B cell (primary cell): ENCODE measurements at regions not wholly inside any gene's neighbourhood (a gene's known extent, or its start where the extent isn't known, plus 50 kb on each side); places are given as distances from the start of the nearest gene placed in this dataset.

Experiments
- ATAC-seq: fragments of 200-7000 bp; cut with Tn5 transposase; one replicate; pipeline ENCODE4 v1.10.0; 2021; ENCODE audit warnings: low read depth, mild to moderate bottlenecking, moderate number of reproducible peaks, moderate library complexity
- CTCF ChIA-PET: fragments of 350-600 bp; sonication (Branson Sonifier 250); formaldehyde crosslinking; loops from one replicate; lab custom pipeline; 2021; ENCODE audit warnings: antibody characterized with exemption, inconsistent platforms; lab: Charles Lee
- POLR2A ChIA-PET: fragments of 350-600 bp; sonication (Branson Sonifier 250); formaldehyde crosslinking; loops from one replicate; lab custom pipeline; 2021; ENCODE audit warnings: antibody characterized with exemption; lab: Charles Lee
- DNase-seq: peaks from one replicate; pipeline ENCODE4 v3.0.0; 2013
- H2AFZ ChIP-seq: 2 replicates; pipeline ENCODE4 v1.6.1; 2012; ENCODE audit warnings: mild to moderate bottlenecking, low read depth, low read length; ENCODE audit not compliant: insufficient read depth, poor library complexity, severe bottlenecking
- H3K27ac ChIP-seq, 2 donors: 1 replicate in 1 of 2; 2 replicates in 1 of 2; pipeline ENCODE4 v1.5.1; 2012 to 2013; ENCODE audit warnings: low read length in 2 of 2, mild to moderate bottlenecking in 2 of 2, moderate library complexity in 1 of 2
- H3K27me3 ChIP-seq, 4 experiments: fragments of 200-600 bp in 1 of 4; sonication (generic) in 1 of 4; replicated peaks in 1 of 4; 1 replicate in 2 of 4; 2 replicates in 2 of 4; pipeline versions ENCODE4 v1.6.1 to v1.7.0; 2013 to 2016; ENCODE audit warnings: low read length in 3 of 4, mild to moderate bottlenecking in 2 of 4, mixed read lengths in 1 of 4, moderate library complexity in 1 of 4; ENCODE audit not compliant: insufficient read depth in 4 of 4, control insufficient read depth in 3 of 4; ENCODE audit errors: control extremely low read depth in 1 of 4
- H3K36me3 ChIP-seq, 2 experiments: replicated peaks in 1 of 2; 1 replicate in 1 of 2; 2 replicates in 1 of 2; pipeline versions ENCODE4 v1.6.1 to v1.7.1; 2013; ENCODE audit warnings: low read length in 1 of 2; ENCODE audit not compliant: insufficient read depth in 2 of 2, control insufficient read depth in 1 of 2; ENCODE audit errors: control extremely low read depth in 1 of 2, extremely low read depth in 1 of 2
- H3K4me1 ChIP-seq, 2 donors: fragments of 200-600 bp in 1 of 2; sonication (generic) in 1 of 2; 1 replicate in 1 of 2; 2 replicates in 1 of 2; pipeline versions ENCODE4 v1.5.1 to v1.6.1; 2013 to 2017; ENCODE audit warnings: low read length in 2 of 2; ENCODE audit not compliant: control insufficient read depth in 2 of 2, insufficient read depth in 2 of 2
- H3K4me2 ChIP-seq: replicated peaks from 2 replicates; pipeline ENCODE3; 2012; ENCODE audit warnings: mild to moderate bottlenecking, low read depth, low read length; ENCODE audit not compliant: poor library complexity, severe bottlenecking
- H3K4me3 ChIP-seq, 5 experiments: fragments of 200-600 bp in 1 of 5; sonication (generic) in 1 of 5; 1 replicate in 3 of 5; 2 replicates in 2 of 5; pipeline versions ENCODE4 v1.5.1 to v1.7.0; 2011 to 2016; ENCODE audit warnings: low read length in 4 of 5, mild to moderate bottlenecking in 4 of 5, low read depth in 2 of 5, control low read depth in 1 of 5, moderate library complexity in 1 of 5; ENCODE audit not compliant: insufficient read depth in 1 of 5; ENCODE audit errors: control extremely low read depth in 1 of 5, extremely low read depth in 1 of 5
- H3K79me2 ChIP-seq: fragments of 200-600 bp; sonication (generic); one replicate; pipeline ENCODE4 v1.6.0; 2016; ENCODE audit warnings: low read length; ENCODE audit not compliant: control insufficient read depth, insufficient read depth
- H3K9ac ChIP-seq: fragments of 200-600 bp; sonication (generic); 2 replicates; pipeline ENCODE4 v1.6.1; 2017; ENCODE audit warnings: mild to moderate bottlenecking, low read length, moderate library complexity
- H3K9me3 ChIP-seq, 3 donors: one replicate each; pipeline versions ENCODE4 v1.6.1 to v1.7.1; 2013; ENCODE audit warnings: low read length in 2 of 3; ENCODE audit not compliant: control insufficient read depth in 2 of 3, insufficient read depth in 1 of 3; ENCODE audit errors: control extremely low read depth in 1 of 3
- H4K20me1 ChIP-seq: 2 replicates; pipeline ENCODE4 v1.6.0; 2012; ENCODE audit warnings: mild to moderate bottlenecking, low read length; ENCODE audit not compliant: insufficient read depth, control insufficient read depth, poor library complexity, severe bottlenecking
- H3K27ac Mint-ChIP-seq: one replicate; pipeline ENCODE4 v1.8.0; 2021; ENCODE audit warnings: mixed read lengths
- H3K27me3 Mint-ChIP-seq: one replicate; pipeline ENCODE4 v1.8.0; 2021; ENCODE audit warnings: mixed read lengths
- H3K4me1 Mint-ChIP-seq: one replicate; pipeline ENCODE4 v1.8.0; 2021; ENCODE audit warnings: mixed read lengths
- H3K4me3 Mint-ChIP-seq: one replicate; pipeline ENCODE4 v1.8.0; 2021; ENCODE audit warnings: mixed read lengths
- H3K9me3 Mint-ChIP-seq: one replicate; pipeline ENCODE4 v1.8.0; 2022; ENCODE audit warnings: mixed read lengths; ENCODE audit not compliant: insufficient read depth
- EZH2 ChIP-seq: IDR thresholded peaks from 2 replicates; pipeline ENCODE4 v1.6.1; 2012; ENCODE audit warnings: borderline replicate concordance, low read depth, mild to moderate bottlenecking, moderate library complexity, low read length; ENCODE audit not compliant: insufficient read depth, poor library complexity, severe bottlenecking
- WGBS: methylation state at CpG from one replicate; pipeline ENCODE4 v1.1.5; 2013; ENCODE audit warnings: missing lambda C conversion rate; ENCODE audit not compliant: insufficient coverage; 5-methylcytosine and 5-hydroxymethylcytosine counted together
- intact Hi-C: fragments of 100-400 bp; cut with micrococcal nuclease; formaldehyde crosslinking; loops from one replicate; pipeline ENCODE4 v1.10.0; 2022
- TF ChIP-seq, protein P1 (sequence below): fragments of 200-600 bp; IDR thresholded peaks from one replicate; pipeline ENCODE4 v1.8.0; 2022; ENCODE audit warnings: antibody characterized with exemption, mild to moderate bottlenecking

DNA sequence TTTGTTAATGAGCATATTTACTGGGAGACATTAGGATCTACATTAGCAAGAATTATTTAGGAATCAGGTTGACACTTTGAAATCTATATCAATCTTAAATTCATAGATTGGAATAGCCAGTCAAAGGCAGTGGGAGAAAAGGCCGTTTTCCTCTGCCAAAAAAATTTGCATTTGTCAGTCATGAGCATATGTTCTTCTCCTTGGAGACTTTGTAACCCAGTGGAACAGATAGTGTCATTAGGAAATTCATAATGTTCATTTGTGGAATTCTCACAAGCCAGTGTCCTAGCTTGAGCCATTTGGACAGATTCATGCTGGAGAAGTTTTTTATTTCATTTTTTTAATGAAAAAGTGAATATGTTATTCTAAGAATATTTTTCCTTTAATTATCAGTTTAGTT, 260.1 kb downstream of the OXSM start:
- Histone ChIP-seq H3K9ac (no peak overlapping the region), H3K9me3 (no peaks in the 10 kb centered on the region), H2AFZ (no peak overlapping the region), H3K4me1 (no peaks in the 10 kb centered on the region), H3K27ac (no peak overlapping the region), H3K4me3 (no peak overlapping the region), H4K20me1 (no peaks in the 10 kb centered on the region), H3K79me2 (no peaks in the 10 kb centered on the region), H3K36me3 (no peaks in the 10 kb centered on the region), H3K4me2 (no peak overlapping the region), H3K27me3 (no peaks in the 10 kb centered on the region)
- TF ChIP-seq EZH2 = no peak
- DNase-seq (no peak), ATAC-seq (no peak)
- H3K27me3 Mint-ChIP-seq = no peaks in the 10 kb centered on the region
- no CpG with 5 or more reads among the region's 1 CpG for WGBS
- no peak overlapping the region for H3K4me3 Mint-ChIP-seq
- POLR2A ChIA-PET = no interaction called here
- H3K27ac Mint-ChIP-seq = no peak overlapping the region
- intact Hi-C loops = no loop called here
- H3K9me3 Mint-ChIP-seq = no peaks in the 10 kb centered on the region
- CTCF ChIA-PET = no interaction called here
- no peaks in the 10 kb centered on the region for H3K4me1 Mint-ChIP-seq

DNA sequence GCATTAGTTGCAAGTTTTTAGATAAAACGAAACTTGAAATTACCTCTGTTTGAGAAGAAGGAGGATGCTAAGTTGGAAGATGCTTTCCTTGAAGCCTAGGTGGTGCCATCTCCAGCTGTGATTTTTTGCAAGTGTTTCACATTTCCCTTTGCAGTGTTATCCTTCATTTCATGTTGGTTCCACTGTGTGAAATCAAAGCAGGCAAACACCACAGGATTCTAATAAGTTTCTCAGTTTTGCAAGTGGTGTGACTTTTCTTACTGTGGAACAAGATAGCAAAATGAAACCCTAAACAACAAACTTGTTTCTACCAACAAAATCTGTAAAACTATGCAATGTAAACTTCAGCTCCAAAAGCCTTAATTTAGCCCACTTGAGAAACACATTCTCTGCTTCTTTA, 260.9 kb downstream of the OXSM start:
- Histone ChIP-seq H4K20me1 (no peaks in the 10 kb centered on the region), H3K9ac (no peak overlapping the region), H2AFZ (no peak overlapping the region), H3K36me3 (no peaks in the 10 kb centered on the region), H3K27me3 (no peaks in the 10 kb centered on the region), H3K4me2 (no peak overlapping the region), H3K4me3 (no peak overlapping the region), H3K79me2 (no peaks in the 10 kb centered on the region), H3K4me1 (no peaks in the 10 kb centered on the region), H3K9me3 (no peaks in the 10 kb centered on the region), H3K27ac (no peak overlapping the region)
- ATAC-seq (no peak), DNase-seq (no peak)
- no peak for TF ChIP-seq EZH2
- TF ChIP-seq, protein P1, sequence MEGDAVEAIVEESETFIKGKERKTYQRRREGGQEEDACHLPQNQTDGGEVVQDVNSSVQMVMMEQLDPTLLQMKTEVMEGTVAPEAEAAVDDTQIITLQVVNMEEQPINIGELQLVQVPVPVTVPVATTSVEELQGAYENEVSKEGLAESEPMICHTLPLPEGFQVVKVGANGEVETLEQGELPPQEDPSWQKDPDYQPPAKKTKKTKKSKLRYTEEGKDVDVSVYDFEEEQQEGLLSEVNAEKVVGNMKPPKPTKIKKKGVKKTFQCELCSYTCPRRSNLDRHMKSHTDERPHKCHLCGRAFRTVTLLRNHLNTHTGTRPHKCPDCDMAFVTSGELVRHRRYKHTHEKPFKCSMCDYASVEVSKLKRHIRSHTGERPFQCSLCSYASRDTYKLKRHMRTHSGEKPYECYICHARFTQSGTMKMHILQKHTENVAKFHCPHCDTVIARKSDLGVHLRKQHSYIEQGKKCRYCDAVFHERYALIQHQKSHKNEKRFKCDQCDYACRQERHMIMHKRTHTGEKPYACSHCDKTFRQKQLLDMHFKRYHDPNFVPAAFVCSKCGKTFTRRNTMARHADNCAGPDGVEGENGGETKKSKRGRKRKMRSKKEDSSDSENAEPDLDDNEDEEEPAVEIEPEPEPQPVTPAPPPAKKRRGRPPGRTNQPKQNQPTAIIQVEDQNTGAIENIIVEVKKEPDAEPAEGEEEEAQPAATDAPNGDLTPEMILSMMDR = no peak
- Mint-ChIP-seq H3K9me3 (no peaks in the 10 kb centered on the region), H3K27ac (no peak overlapping the region), H3K4me1 (no peaks in the 10 kb centered on the region), H3K4me3 (no peak overlapping the region), H3K27me3 (no peaks in the 10 kb centered on the region)
- WGBS = 100% methylated on average over 1 of the region's 1 CpG
- POLR2A ChIA-PET = no interaction called here
- intact Hi-C loops = no loop called here
- CTCF ChIA-PET = no interaction called here
